HG02852 (cell line): ENCODE measurements at regions not wholly inside any gene's neighbourhood (a gene's known extent, or its start where the extent isn't known, plus 50 kb on each side); places are given as distances from the start of the nearest gene placed in this dataset.

Source experiments
- ATAC-seq: cut with Tn5 transposase; IDR thresholded peaks from one replicate; pipeline ENCODE4 v1.9.1; 2021; ENCODE audit warnings: mild to moderate bottlenecking, moderate library complexity; ENCODE audit not compliant: unreplicated experiment

- ATAC-seq: no peak
Measured at GRCh38 chr20:21902391-21902790, 196.9 kb downstream of the PAX1 start.

- no peak for ATAC-seq
Measured at GRCh38 chr20:21901470-21902275, 196.2 kb downstream of the PAX1 start.

GRCh38 chr20:21900431-21900830 is 195.0 kb downstream of the PAX1 start:
- no peak for ATAC-seq

- ATAC-seq: no peak
Measured at GRCh38 chr20:21874921-21875320, 169.5 kb downstream of the PAX1 start.

GRCh38 chr20:21874127-21874526 is 168.7 kb downstream of the PAX1 start:
- no peak for ATAC-seq

GRCh38 chr20:21873291-21873690 is 167.8 kb downstream of the PAX1 start:
- ATAC-seq: no peak

GRCh38 chr20:21867811-21868210 is 162.3 kb downstream of the PAX1 start:
- ATAC-seq: no peak

- no peak for ATAC-seq
Measured at GRCh38 chr20:21867353-21867752, 161.9 kb downstream of the PAX1 start.

- no peak for ATAC-seq
Measured at GRCh38 chr20:21862956-21863355, 157.5 kb downstream of the PAX1 start.

- no peak for ATAC-seq
Measured at GRCh38 chr20:21862259-21862946, 156.9 kb downstream of the PAX1 start.

- ATAC-seq: no peak
Measured at GRCh38 chr20:21840991-21841390, 135.5 kb downstream of the PAX1 start.

GRCh38 chr20:21839982-21840381 is 134.5 kb downstream of the PAX1 start:
- ATAC-seq: no peak

GRCh38 chr20:21836346-21836745 is 130.9 kb downstream of the PAX1 start:
- no peak for ATAC-seq

- no peak for ATAC-seq
Measured at GRCh38 chr20:21835042-21835441, 129.6 kb downstream of the PAX1 start.

GRCh38 chr20:21832442-21833385 is 127.2 kb downstream of the PAX1 start:
- ATAC-seq: no peak

- no peak for ATAC-seq
Measured at GRCh38 chr20:21826976-21827375, 121.5 kb downstream of the PAX1 start.

- ATAC-seq: no peak
Measured at GRCh38 chr20:21821358-21821757, 115.9 kb downstream of the PAX1 start.

- no peak for ATAC-seq
Measured at GRCh38 chr20:21820688-21821087, 115.2 kb downstream of the PAX1 start.

GRCh38 chr20:21820045-21820444 is 114.6 kb downstream of the PAX1 start:
- no peak for ATAC-seq

- ATAC-seq: no peak
Measured at GRCh38 chr20:21812379-21812778, 106.9 kb downstream of the PAX1 start.

GRCh38 chr20:21809961-21810523 is 104.6 kb downstream of the PAX1 start:
- no peak for ATAC-seq
